ENCODE measurements at regions not wholly inside any gene's neighbourhood (a gene's known extent, or its start where the extent isn't known, plus 50 kb on each side); places are given as distances from the start of the nearest gene placed in this dataset.

- DNase-seq (ENCODE audit: extremely low spot score), result no peak
- POLR2A ChIA-PET, result no interaction called here
- TF ChIP-seq SP1 (IDR thresholded peaks at IDR 0.05), result no peak
- TF ChIP-seq FOXK2 (IDR thresholded peaks at IDR 0.05), result no peak
- no peak for TF ChIP-seq ZNF384 (IDR thresholded peaks at IDR 0.05)
- no peak for TF ChIP-seq CTBP1 (IDR thresholded peaks at IDR 0.05; ENCODE audit: borderline replicate concordance)
- TF ChIP-seq BHLHE40 (IDR thresholded peaks at IDR 0.05; ENCODE audit: borderline replicate concordance), result no peak
- TF ChIP-seq LEF1 (IDR thresholded peaks at IDR 0.05; ENCODE audit: borderline replicate concordance), result no peak
- TF ChIP-seq NFRKB (IDR thresholded peaks at IDR 0.05), result no peak
- TF ChIP-seq ELF4 (IDR thresholded peaks at IDR 0.05), result no peak
- no peak for TF ChIP-seq HDGF (IDR thresholded peaks at IDR 0.05; ENCODE audit: borderline replicate concordance)
- TF ChIP-seq ARNT (IDR thresholded peaks at IDR 0.05), result no peak
- no peak for TF ChIP-seq L3MBTL2 (conservative IDR thresholded peaks at IDR 0.05)
- CTCF ChIA-PET, result no interaction called here
Observed at GRCh38 chr2:22055784-22056620, 932.2 kb downstream of the TDRD15 start.

- DNase-seq (ENCODE audit: extremely low spot score), result no peak
- TF ChIP-seq HDGF (IDR thresholded peaks at IDR 0.05; ENCODE audit: borderline replicate concordance), result no peak
- CTCF ChIA-PET, result no interaction called here
- POLR2A ChIA-PET, result no interaction called here
Observed at GRCh38 chr2:22056621-22057132, 932.9 kb downstream of the TDRD15 start.

DNA sequence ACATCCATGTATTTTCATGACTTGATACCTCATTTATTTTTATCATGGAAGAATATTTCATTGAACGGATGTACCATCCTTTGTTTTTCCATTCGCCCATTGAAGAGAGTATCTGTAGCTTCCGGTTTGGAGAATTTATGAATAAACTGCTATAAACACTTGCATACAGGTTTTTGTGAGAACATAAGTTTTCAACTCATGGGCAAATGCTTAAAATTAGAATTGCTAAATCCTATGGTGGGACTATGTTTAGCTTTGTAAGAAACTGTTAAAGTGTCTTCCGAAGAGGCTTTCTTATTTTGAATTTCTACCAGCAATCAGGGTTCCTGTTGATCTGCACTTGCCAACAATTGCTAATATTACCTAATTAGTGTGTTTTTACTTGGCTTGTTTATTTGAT lies 938.9 kb downstream of the TDRD15 start:
- TF ChIP-seq FOXA1 (IDR thresholded peaks at IDR 0.05) (no peak), TARDBP (IDR thresholded peaks at IDR 0.05) (no peak), ARNT (IDR thresholded peaks at IDR 0.05) (no peak), CTBP1 (IDR thresholded peaks at IDR 0.05; ENCODE audit: borderline replicate concordance) (no peak), HDGF (IDR thresholded peaks at IDR 0.05; ENCODE audit: borderline replicate concordance) (no peak), BHLHE40 (IDR thresholded peaks at IDR 0.05; ENCODE audit: borderline replicate concordance) (no peak), FOXM1 (IDR thresholded peaks at IDR 0.05; ENCODE audit: borderline replicate concordance) (no peak), L3MBTL2 (conservative IDR thresholded peaks at IDR 0.05) (no peak), SUZ12 (IDR thresholded peaks at IDR 0.05) (no peak), NFRKB (IDR thresholded peaks at IDR 0.05) (no peak), ZNF384 (IDR thresholded peaks at IDR 0.05) (no peak), LEF1 (IDR thresholded peaks at IDR 0.05; ENCODE audit: borderline replicate concordance) (no peak), SP1 (IDR thresholded peaks at IDR 0.05) (no peak), PKNOX1 (IDR thresholded peaks at IDR 0.05) (no peak), ELF4 (IDR thresholded peaks at IDR 0.05) (no peak)
- ChIA-PET CTCF (no interaction called here), POLR2A (no interaction called here)
- no peak for DNase-seq (ENCODE audit: extremely low spot score)

DNA sequence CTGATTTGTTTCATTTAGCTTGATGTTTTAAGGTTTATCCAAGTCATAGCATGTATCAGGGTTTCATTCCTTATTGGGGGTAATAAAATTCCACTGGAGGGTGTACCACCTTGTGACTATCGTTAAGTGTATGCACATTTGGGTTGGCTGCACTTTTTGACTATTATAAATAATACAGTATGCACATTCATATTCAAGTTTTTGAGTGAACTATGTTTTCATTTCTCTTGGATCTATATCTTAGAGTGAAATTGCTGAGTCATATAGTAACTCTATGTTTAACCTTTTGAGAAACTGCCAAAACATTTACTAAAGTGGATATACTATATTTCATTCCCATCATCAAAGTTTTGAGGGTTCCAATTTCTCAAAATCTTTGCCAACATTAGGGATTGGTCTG lies 952.7 kb downstream of the TDRD15 start:
- TF ChIP-seq BHLHE40 (IDR thresholded peaks at IDR 0.05; ENCODE audit: borderline replicate concordance) (no peak), ELF4 (IDR thresholded peaks at IDR 0.05) (no peak), FOXM1 (IDR thresholded peaks at IDR 0.05; ENCODE audit: borderline replicate concordance) (no peak), ZNF384 (IDR thresholded peaks at IDR 0.05) (no peak), FOXA1 (IDR thresholded peaks at IDR 0.05) (no peak), SP1 (IDR thresholded peaks at IDR 0.05) (no peak), LEF1 (IDR thresholded peaks at IDR 0.05; ENCODE audit: borderline replicate concordance) (no peak), CTBP1 (IDR thresholded peaks at IDR 0.05; ENCODE audit: borderline replicate concordance) (no peak), FOXK2 (IDR thresholded peaks at IDR 0.05) (no peak), NFRKB (IDR thresholded peaks at IDR 0.05) (no peak), HDGF (IDR thresholded peaks at IDR 0.05; ENCODE audit: borderline replicate concordance) (no peak), SUZ12 (IDR thresholded peaks at IDR 0.05) (no peak)
- DNase-seq (ENCODE audit: extremely low spot score), result no peak
- ChIA-PET CTCF (no interaction called here), POLR2A (no interaction called here)

- TF ChIP-seq PKNOX1 (IDR thresholded peaks at IDR 0.05), result no peak
- TF ChIP-seq ZNF384 (IDR thresholded peaks at IDR 0.05), result no peak
- no peak for TF ChIP-seq FOXK2 (IDR thresholded peaks at IDR 0.05)
- TF ChIP-seq FOXA1 (IDR thresholded peaks at IDR 0.05), result no peak
- no peak for TF ChIP-seq LEF1 (IDR thresholded peaks at IDR 0.05; ENCODE audit: borderline replicate concordance)
- no peak for TF ChIP-seq FOXM1 (IDR thresholded peaks at IDR 0.05; ENCODE audit: borderline replicate concordance)
- no peak for TF ChIP-seq ARNT (IDR thresholded peaks at IDR 0.05)
- TF ChIP-seq HDGF (IDR thresholded peaks at IDR 0.05; ENCODE audit: borderline replicate concordance), result no peak
- no peak for TF ChIP-seq TARDBP (IDR thresholded peaks at IDR 0.05)
- TF ChIP-seq NFRKB (IDR thresholded peaks at IDR 0.05), result no peak
- no peak for TF ChIP-seq SUZ12 (IDR thresholded peaks at IDR 0.05)
- no peak for TF ChIP-seq SP1 (IDR thresholded peaks at IDR 0.05)
- no peak for TF ChIP-seq CTBP1 (IDR thresholded peaks at IDR 0.05; ENCODE audit: borderline replicate concordance)
- TF ChIP-seq ELF4 (IDR thresholded peaks at IDR 0.05), result no peak
- no peak for TF ChIP-seq BHLHE40 (IDR thresholded peaks at IDR 0.05; ENCODE audit: borderline replicate concordance)
- no peak for TF ChIP-seq L3MBTL2 (conservative IDR thresholded peaks at IDR 0.05)
- ChIA-PET POLR2A (no interaction called here), CTCF (no interaction called here)
- no peak for DNase-seq (ENCODE audit: extremely low spot score)
Observed at GRCh38 chr2:22078701-22079100, 954.9 kb downstream of the TDRD15 start.

DNA sequence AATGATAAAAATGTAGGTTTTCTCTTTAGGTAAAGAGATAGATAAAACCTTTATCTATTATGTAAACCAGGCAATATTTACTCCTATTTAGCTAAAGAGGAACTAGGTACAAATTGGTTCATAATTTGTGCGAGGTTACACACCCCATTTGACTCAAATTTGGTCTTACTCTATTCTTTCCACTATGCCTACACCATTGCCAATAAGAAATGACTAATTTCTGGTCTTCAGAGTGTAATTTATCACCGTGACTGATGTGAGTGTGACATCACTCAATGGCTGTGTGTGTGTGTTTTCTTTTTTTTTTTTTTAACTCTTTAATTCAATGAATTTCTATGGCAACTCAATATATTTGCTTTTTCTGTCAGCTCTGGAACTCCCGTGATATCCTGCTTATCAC lies 955.8 kb downstream of the TDRD15 start:
- POLR2A ChIA-PET, result no interaction called here
- CTCF ChIA-PET, result no interaction called here
- no peak for TF ChIP-seq FOXM1 (IDR thresholded peaks at IDR 0.05; ENCODE audit: borderline replicate concordance)
- TF ChIP-seq HDGF (IDR thresholded peaks at IDR 0.05; ENCODE audit: borderline replicate concordance), result no peak
- TF ChIP-seq NFRKB (IDR thresholded peaks at IDR 0.05), result no peak
- no peak for TF ChIP-seq SP1 (IDR thresholded peaks at IDR 0.05)
- no peak for TF ChIP-seq FOXA1 (IDR thresholded peaks at IDR 0.05)
- TF ChIP-seq FOXK2 (IDR thresholded peaks at IDR 0.05), result no peak
- TF ChIP-seq BHLHE40 (IDR thresholded peaks at IDR 0.05; ENCODE audit: borderline replicate concordance), result no peak
- TF ChIP-seq SUZ12 (IDR thresholded peaks at IDR 0.05), result no peak
- no peak for TF ChIP-seq ARNT (IDR thresholded peaks at IDR 0.05)
- no peak for TF ChIP-seq ELF4 (IDR thresholded peaks at IDR 0.05)
- TF ChIP-seq L3MBTL2 (conservative IDR thresholded peaks at IDR 0.05), result no peak
- no peak for TF ChIP-seq ZNF384 (IDR thresholded peaks at IDR 0.05)
- DNase-seq (ENCODE audit: extremely low spot score), result no peak
